ENCODE measurements at regions not wholly inside any gene's neighbourhood (a gene's known extent, or its start where the extent isn't known, plus 50 kb on each side); places are given as distances from the start of the nearest gene placed in this dataset.

DNA sequence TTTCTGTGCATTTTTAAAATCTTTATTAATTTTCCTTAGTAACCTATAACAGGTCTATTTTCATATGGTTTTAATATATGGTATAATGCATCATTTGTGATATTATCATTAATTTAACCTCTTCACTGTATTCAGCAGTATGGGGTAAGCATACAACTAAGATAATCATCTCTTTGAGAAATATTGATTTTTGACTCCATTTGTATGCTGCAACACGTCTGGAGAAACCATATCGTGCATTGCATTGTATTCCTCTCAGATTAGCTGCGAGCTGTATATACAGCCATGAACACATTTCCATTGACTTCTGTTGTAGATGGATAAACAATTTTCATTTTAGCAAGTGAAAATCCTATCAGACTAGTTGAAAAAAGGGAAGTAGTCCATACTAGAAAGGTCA is 2275.8 kb upstream of the PCDH20 start:
- no peaks in the 10 kb centered on the region for H3K27me3 Mint-ChIP-seq (ENCODE audit: unreplicated experiment)
- no peak overlapping the region for H3K4me3 Mint-ChIP-seq (ENCODE audit: unreplicated experiment)
- H3K4me1 Mint-ChIP-seq (ENCODE audit: unreplicated experiment): peaks cover 9% of the 10 kb centered on the region
- no peak for DNase-seq (ENCODE audit: extremely low spot score, unreplicated experiment)
- TF ChIP-seq, protein P1, sequence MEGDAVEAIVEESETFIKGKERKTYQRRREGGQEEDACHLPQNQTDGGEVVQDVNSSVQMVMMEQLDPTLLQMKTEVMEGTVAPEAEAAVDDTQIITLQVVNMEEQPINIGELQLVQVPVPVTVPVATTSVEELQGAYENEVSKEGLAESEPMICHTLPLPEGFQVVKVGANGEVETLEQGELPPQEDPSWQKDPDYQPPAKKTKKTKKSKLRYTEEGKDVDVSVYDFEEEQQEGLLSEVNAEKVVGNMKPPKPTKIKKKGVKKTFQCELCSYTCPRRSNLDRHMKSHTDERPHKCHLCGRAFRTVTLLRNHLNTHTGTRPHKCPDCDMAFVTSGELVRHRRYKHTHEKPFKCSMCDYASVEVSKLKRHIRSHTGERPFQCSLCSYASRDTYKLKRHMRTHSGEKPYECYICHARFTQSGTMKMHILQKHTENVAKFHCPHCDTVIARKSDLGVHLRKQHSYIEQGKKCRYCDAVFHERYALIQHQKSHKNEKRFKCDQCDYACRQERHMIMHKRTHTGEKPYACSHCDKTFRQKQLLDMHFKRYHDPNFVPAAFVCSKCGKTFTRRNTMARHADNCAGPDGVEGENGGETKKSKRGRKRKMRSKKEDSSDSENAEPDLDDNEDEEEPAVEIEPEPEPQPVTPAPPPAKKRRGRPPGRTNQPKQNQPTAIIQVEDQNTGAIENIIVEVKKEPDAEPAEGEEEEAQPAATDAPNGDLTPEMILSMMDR (IDR thresholded peaks at IDR 0.05): no peak
- H3K9me3 Mint-ChIP-seq (ENCODE audit: unreplicated experiment): peaks cover 5% of the 10 kb centered on the region
- no peaks in the 10 kb centered on the region for H3K36me3 Mint-ChIP-seq (ENCODE audit: unreplicated experiment)
- H3K27ac Mint-ChIP-seq (ENCODE audit: unreplicated experiment): no peak overlapping the region

DNA sequence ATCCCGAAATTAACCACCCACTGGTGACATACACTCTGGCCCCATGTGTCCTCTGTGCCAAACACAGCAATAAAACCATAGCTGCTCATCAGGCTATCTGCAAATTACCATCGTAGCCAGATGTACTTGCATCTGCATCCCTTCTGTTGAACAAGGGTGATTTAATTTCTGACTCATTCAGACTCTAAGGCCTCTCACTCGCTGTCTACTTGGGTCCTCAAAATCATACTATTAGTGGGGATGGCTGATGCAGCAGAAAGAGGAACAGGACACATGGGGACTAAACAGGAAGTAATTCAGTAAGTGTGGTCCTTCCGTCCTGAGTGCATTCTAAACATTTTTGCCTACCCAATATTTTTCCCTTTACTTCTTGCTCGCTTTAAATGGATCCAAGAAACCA is 2275.0 kb upstream of the PCDH20 start:
- Mint-ChIP-seq H3K9me3 (ENCODE audit: unreplicated experiment) (peaks cover 5% of the 10 kb centered on the region), H3K4me3 (ENCODE audit: unreplicated experiment) (no peak overlapping the region), H3K27ac (ENCODE audit: unreplicated experiment) (no peak overlapping the region), H3K36me3 (ENCODE audit: unreplicated experiment) (no peaks in the 10 kb centered on the region), H3K27me3 (ENCODE audit: unreplicated experiment) (no peaks in the 10 kb centered on the region), H3K4me1 (ENCODE audit: unreplicated experiment) (peaks cover 2% of the 10 kb centered on the region)
- TF ChIP-seq, protein P1 (IDR thresholded peaks at IDR 0.05): no peak
- no peak for DNase-seq (ENCODE audit: extremely low spot score, unreplicated experiment)

DNA sequence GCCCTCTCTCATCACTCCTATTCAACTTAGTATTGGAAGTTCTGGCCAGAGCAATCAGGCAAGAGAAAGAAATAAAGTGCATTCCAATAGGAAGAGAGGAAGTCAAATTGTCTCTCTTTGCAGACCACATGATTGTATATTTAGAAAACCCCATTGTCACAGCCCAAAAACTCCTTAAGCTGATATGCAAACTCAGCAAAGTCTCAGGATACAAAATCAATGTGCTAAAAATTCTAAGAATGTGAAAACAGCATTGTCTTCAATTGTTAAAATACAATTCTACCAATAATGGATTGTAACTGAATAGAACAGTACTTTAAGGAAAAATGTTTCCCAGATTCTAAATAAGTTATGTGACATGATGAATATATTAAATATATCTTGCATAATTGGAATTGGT is 2269.2 kb upstream of the PCDH20 start:
- peaks cover 15% of the 10 kb centered on the region for H3K9me3 Mint-ChIP-seq (ENCODE audit: unreplicated experiment)
- H3K4me1 Mint-ChIP-seq (ENCODE audit: unreplicated experiment): no peaks in the 10 kb centered on the region
- no peak for DNase-seq (ENCODE audit: extremely low spot score, unreplicated experiment)
- no peak overlapping the region for H3K27ac Mint-ChIP-seq (ENCODE audit: unreplicated experiment)
- no peaks in the 10 kb centered on the region for H3K36me3 Mint-ChIP-seq (ENCODE audit: unreplicated experiment)
- no peaks in the 10 kb centered on the region for H3K27me3 Mint-ChIP-seq (ENCODE audit: unreplicated experiment)
- TF ChIP-seq, protein P1 (IDR thresholded peaks at IDR 0.05): no peak
- no peak overlapping the region for H3K4me3 Mint-ChIP-seq (ENCODE audit: unreplicated experiment)

DNA sequence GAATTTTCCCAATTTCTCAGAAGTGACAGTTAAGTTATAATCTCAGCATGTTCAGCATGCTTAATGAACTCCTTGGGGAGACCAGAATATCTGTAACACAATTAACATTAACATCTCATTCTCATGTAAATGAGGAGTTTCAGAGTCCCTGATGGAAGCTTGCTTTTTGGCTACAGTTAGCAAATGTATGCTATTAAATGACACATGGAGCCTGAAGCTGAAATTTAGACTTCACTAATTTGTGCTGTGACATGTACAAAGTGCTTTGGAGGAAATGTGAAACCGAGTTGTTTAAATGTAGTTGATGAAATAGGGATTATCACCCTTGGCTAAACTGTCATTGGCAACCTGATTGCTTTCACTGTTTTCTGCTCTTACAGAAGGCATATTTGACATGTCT is 2265.1 kb upstream of the PCDH20 start:
- no peak for DNase-seq (ENCODE audit: extremely low spot score, unreplicated experiment)
- H3K4me1 Mint-ChIP-seq (ENCODE audit: unreplicated experiment): peaks cover 5% of the 10 kb centered on the region
- no peaks in the 10 kb centered on the region for H3K36me3 Mint-ChIP-seq (ENCODE audit: unreplicated experiment)
- H3K4me3 Mint-ChIP-seq (ENCODE audit: unreplicated experiment): no peak overlapping the region
- H3K9me3 Mint-ChIP-seq (ENCODE audit: unreplicated experiment): peaks cover 10% of the 10 kb centered on the region
- H3K27ac Mint-ChIP-seq (ENCODE audit: unreplicated experiment): no peak overlapping the region
- no peaks in the 10 kb centered on the region for H3K27me3 Mint-ChIP-seq (ENCODE audit: unreplicated experiment)
- TF ChIP-seq, protein P1 (IDR thresholded peaks at IDR 0.05): no peak

DNA sequence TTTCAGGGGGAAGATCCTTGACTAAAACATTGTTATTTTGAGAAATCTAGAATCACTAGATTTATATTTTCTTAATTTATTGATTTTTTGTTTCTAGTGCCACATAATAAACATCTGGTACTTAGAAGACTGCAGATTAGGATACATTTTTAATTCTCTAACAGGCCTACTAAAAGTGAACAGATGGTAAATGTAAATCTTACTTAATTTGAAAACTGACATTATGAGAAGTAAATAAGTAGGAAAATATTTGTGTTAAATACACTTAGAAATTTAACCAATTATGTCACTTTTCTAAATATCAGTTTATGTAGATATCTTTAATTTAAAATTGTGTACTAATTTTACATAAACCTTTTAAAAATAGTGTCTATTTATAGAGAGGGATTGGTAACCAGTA is 2255.6 kb upstream of the PCDH20 start:
- TF ChIP-seq, protein P1 (IDR thresholded peaks at IDR 0.05): no peak
- Mint-ChIP-seq H3K27ac (ENCODE audit: unreplicated experiment) (no peak overlapping the region), H3K9me3 (ENCODE audit: unreplicated experiment) (no peaks in the 10 kb centered on the region), H3K4me1 (ENCODE audit: unreplicated experiment) (no peaks in the 10 kb centered on the region), H3K36me3 (ENCODE audit: unreplicated experiment) (no peaks in the 10 kb centered on the region), H3K27me3 (ENCODE audit: unreplicated experiment) (no peaks in the 10 kb centered on the region), H3K4me3 (ENCODE audit: unreplicated experiment) (no peak overlapping the region)
- no peak for DNase-seq (ENCODE audit: extremely low spot score, unreplicated experiment)
